GM23338 (cell line): ENCODE measurements at regions not wholly inside any gene's neighbourhood (a gene's known extent, or its start where the extent isn't known, plus 50 kb on each side); places are given as distances from the start of the nearest gene placed in this dataset.

Source experiments
- ATAC-seq: fragments of 200-7000 bp; cut with Tn5 transposase; 3 replicates; pipeline ENCODE4 v1.9.1; 2020
- DNase-seq: peaks from one replicate; pipeline ENCODE4 v3.0.0-alpha.2; 2015; ENCODE audit warnings: low spot score
- H2AFZ ChIP-seq: fragments of 200-600 bp; sonication (generic); 2 replicates; pipeline ENCODE4 v1.8.0; 2016; ENCODE audit warnings: antibody characterized with exemption, mild to moderate bottlenecking, moderate library complexity
- H3F3A ChIP-seq: fragments of 200-600 bp; sonication (generic); replicated peaks from 2 replicates; pipeline ENCODE4 v1.8.0; 2017; ENCODE audit warnings: antibody characterized with exemption, mixed run types, low read depth
- H3K27ac ChIP-seq: fragments of 200-600 bp; sonication (generic); 2 replicates; pipeline ENCODE4 v1.6.1; 2016; ENCODE audit warnings: low read depth
- H3K27me3 ChIP-seq: fragments of 200-600 bp; sonication (generic); 2 replicates; pipeline ENCODE4 v1.8.0; 2016; ENCODE audit warnings: mild to moderate bottlenecking, mixed run types, moderate library complexity; ENCODE audit not compliant: insufficient read depth
- H3K36me3 ChIP-seq: fragments of 200-600 bp; sonication (generic); 2 replicates; pipeline ENCODE4 v1.8.0; 2016; ENCODE audit warnings: mild to moderate bottlenecking; ENCODE audit not compliant: insufficient read depth
- H3K4me1 ChIP-seq: fragments of 200-600 bp; sonication (generic); 2 replicates; pipeline ENCODE4 v1.8.0; 2016; ENCODE audit warnings: mild to moderate bottlenecking, moderate library complexity; ENCODE audit not compliant: insufficient read depth
- H3K4me2 ChIP-seq: fragments of 200-600 bp; sonication (generic); 2 replicates; pipeline ENCODE4 v1.7.1; 2017; ENCODE audit warnings: mixed run types
- H3K4me3 ChIP-seq: fragments of 200-600 bp; sonication (generic); 2 replicates; pipeline ENCODE4 v1.6.1; 2016; ENCODE audit warnings: mixed run types
- H3K79me2 ChIP-seq: fragments of 200-600 bp; sonication (generic); replicated peaks from 2 replicates; pipeline ENCODE4 v1.8.0; 2017; ENCODE audit warnings: mild to moderate bottlenecking; ENCODE audit not compliant: insufficient read depth
- H3K9me2 ChIP-seq: fragments of 200-600 bp; sonication (generic); 2 replicates; pipeline ENCODE4 v1.8.0; 2017; ENCODE audit not compliant: insufficient read depth
- H4K20me1 ChIP-seq: fragments of 200-600 bp; sonication (generic); replicated peaks from 2 replicates; pipeline ENCODE4 v1.8.0; 2017; ENCODE audit warnings: mild to moderate bottlenecking; ENCODE audit not compliant: insufficient read depth
- H3K27ac Mint-ChIP-seq: 2 replicates; pipeline ENCODE4 v1.8.0; 2020; ENCODE audit warnings: inconsistent platforms, mild to moderate bottlenecking, moderate library complexity, mixed read lengths
- H3K27me3 Mint-ChIP-seq: 3 replicates; pipeline ENCODE4 v1.8.0; 2022; ENCODE audit warnings: low read depth, mild to moderate bottlenecking, moderate library complexity, mixed read lengths, inconsistent platforms; ENCODE audit not compliant: insufficient read depth, poor library complexity
- H3K36me3 Mint-ChIP-seq: 3 replicates; pipeline ENCODE4 v1.8.0; 2021; ENCODE audit warnings: low read depth, mild to moderate bottlenecking, inconsistent platforms, moderate library complexity, mixed read lengths
- H3K4me1 Mint-ChIP-seq: 3 replicates; pipeline ENCODE4 v1.8.0; 2020; ENCODE audit warnings: mild to moderate bottlenecking, inconsistent platforms, mixed read lengths
- H3K4me3 Mint-ChIP-seq: 3 replicates; pipeline ENCODE4 v1.8.0; 2021; ENCODE audit warnings: moderate library complexity, mild to moderate bottlenecking, inconsistent platforms, mixed read lengths
- H3K9me3 Mint-ChIP-seq: 3 replicates; pipeline ENCODE4 v1.8.0; 2020; ENCODE audit warnings: moderate library complexity, mild to moderate bottlenecking, inconsistent platforms, mixed read lengths
- EZH2 ChIP-seq: fragments of 200-600 bp; sonication (generic); IDR thresholded peaks from one replicate; pipeline ENCODE4 v1.8.0; 2017; ENCODE audit warnings: antibody characterized with exemption, mild to moderate bottlenecking, low read depth; ENCODE audit not compliant: unreplicated experiment
- JUNB ChIP-seq: IDR thresholded peaks from one replicate; pipeline ENCODE4 v1.6.1; 2016; ENCODE audit warnings: antibody characterized with exemption; ENCODE audit not compliant: unreplicated experiment
- NANOG ChIP-seq: IDR thresholded peaks from 2 replicates; pipeline ENCODE4 v1.6.1; 2016; ENCODE audit warnings: antibody characterized with exemption, borderline replicate concordance
- STAT1 ChIP-seq: IDR thresholded peaks from one replicate; pipeline ENCODE4 v1.6.1; 2016; ENCODE audit warnings: antibody characterized with exemption; ENCODE audit not compliant: unreplicated experiment
- ZNF114 ChIP-seq: fragments of 250-450 bp; sonication (Bioruptor Pico); IDR thresholded peaks from 2 replicates; pipeline ENCODE4 v1.5.0; 2020; ENCODE audit warnings: mild to moderate bottlenecking, moderate library complexity
- TF ChIP-seq, protein P1 (sequence below): fragments of 250-450 bp; sonication (Bioruptor Pico); IDR thresholded peaks from 2 replicates; pipeline ENCODE4 v1.5.0; 2020; ENCODE audit warnings: mild to moderate bottlenecking, moderate library complexity
- TF ChIP-seq, protein P2 (sequence below), 2 experiments: fragments of 200-600 bp in 1 of 2; sonication (generic) in 1 of 2; conservative IDR thresholded peaks; 2 replicates each; pipeline versions ENCODE4 v1.5.1 to v1.6.1; 2016 to 2017; ENCODE audit warnings: antibody characterized with exemption in 2 of 2, low read depth in 2 of 2, mild to moderate bottlenecking in 2 of 2, moderate library complexity in 1 of 2

DNA sequence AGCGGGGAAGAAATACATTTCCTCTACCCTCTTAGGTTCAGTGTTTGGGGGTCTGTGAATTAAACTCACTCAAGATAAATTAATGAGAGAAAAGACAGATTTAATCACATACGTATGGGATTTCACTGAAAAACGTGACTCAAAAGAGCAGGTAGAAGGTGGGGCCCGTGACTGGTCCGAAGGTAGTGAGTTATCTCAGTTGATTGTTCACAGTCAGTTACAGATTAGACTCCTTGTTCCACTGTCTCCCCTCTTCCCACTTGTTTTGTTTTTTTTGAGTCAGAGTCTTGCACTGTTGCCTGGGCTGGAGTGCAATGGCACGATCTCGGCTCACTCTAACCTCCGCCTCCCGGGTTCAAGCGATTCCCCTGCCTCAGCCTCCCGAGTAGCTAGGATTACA lies 301.2 kb downstream of the SEC14L1 start (continued):
- TF ChIP-seq, protein P1, sequence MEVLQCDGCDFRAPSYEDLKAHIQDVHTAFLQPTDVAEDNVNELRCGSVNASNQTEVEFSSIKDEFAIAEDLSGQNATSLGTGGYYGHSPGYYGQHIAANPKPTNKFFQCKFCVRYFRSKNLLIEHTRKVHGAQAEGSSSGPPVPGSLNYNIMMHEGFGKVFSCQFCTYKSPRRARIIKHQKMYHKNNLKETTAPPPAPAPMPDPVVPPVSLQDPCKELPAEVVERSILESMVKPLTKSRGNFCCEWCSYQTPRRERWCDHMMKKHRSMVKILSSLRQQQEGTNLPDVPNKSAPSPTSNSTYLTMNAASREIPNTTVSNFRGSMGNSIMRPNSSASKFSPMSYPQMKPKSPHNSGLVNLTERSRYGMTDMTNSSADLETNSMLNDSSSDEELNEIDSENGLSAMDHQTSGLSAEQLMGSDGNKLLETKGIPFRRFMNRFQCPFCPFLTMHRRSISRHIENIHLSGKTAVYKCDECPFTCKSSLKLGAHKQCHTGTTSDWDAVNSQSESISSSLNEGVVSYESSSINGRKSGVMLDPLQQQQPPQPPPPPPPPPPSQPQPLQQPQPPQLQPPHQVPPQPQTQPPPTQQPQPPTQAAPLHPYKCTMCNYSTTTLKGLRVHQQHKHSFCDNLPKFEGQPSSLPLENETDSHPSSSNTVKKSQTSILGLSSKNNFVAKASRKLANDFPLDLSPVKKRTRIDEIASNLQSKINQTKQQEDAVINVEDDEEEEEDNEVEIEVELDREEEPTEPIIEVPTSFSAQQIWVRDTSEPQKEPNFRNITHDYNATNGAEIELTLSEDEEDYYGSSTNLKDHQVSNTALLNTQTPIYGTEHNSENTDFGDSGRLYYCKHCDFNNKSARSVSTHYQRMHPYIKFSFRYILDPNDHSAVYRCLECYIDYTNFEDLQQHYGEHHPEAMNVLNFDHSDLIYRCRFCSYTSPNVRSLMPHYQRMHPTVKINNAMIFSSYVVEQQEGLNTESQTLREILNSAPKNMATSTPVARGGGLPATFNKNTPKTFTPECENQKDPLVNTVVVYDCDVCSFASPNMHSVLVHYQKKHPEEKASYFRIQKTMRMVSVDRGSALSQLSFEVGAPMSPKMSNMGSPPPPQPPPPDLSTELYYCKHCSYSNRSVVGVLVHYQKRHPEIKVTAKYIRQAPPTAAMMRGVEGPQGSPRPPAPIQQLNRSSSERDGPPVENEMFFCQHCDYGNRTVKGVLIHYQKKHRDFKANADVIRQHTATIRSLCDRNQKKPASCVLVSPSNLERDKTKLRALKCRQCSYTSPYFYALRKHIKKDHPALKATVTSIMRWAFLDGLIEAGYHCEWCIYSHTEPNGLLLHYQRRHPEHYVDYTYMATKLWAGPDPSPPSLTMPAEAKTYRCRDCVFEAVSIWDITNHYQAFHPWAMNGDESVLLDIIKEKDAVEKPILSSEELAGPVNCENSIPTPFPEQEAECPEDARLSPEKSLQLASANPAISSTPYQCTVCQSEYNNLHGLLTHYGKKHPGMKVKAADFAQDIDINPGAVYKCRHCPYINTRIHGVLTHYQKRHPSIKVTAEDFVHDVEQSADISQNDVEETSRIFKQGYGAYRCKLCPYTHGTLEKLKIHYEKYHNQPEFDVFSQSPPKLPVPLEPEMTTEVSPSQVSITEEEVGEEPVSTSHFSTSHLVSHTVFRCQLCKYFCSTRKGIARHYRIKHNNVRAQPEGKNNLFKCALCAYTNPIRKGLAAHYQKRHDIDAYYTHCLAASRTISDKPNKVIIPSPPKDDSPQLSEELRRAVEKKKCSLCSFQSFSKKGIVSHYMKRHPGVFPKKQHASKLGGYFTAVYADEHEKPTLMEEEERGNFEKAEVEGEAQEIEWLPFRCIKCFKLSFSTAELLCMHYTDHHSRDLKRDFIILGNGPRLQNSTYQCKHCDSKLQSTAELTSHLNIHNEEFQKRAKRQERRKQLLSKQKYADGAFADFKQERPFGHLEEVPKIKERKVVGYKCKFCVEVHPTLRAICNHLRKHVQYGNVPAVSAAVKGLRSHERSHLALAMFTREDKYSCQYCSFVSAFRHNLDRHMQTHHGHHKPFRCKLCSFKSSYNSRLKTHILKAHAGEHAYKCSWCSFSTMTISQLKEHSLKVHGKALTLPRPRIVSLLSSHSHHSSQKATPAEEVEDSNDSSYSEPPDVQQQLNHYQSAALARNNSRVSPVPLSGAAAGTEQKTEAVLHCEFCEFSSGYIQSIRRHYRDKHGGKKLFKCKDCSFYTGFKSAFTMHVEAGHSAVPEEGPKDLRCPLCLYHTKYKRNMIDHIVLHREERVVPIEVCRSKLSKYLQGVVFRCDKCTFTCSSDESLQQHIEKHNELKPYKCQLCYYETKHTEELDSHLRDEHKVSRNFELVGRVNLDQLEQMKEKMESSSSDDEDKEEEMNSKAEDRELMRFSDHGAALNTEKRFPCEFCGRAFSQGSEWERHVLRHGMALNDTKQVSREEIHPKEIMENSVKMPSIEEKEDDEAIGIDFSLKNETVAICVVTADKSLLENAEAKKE (CRISPR knock-in tag): no peak

DNA sequence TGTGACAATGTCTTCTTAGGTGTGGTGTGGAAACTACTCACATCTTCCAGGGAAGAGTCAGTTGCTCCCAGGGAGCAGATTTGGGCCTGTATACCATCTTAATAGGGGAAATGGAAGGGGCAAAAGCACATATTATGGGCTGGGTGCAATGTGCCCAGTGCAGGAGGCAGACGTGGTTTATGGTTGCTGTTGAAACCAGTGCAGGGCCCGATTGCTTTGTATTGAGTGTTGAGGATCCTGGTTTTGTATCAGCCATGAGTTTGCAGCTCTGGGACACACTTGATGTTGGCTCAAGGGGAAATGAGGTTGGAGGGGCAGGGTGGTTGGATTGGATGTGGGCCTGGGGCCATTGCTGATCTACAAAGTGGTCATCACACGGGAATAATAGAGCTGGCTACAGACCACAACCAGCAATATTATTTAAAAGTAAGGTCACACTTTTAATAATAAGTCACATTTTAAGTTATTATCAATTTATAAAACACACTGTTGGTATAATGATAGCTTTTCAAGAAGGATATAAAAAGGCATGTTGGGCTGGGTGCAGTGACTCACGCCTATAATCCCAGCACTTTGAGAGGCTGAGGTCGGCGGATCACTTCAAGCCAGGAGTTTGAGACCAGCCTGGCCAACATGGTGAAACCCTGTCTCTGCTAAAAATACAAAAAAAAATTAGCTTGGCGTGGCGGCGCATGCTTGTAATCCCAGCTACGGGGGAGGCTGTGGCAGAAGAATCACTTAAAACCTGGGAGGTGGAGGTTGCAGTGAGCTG lies 302.4 kb downstream of the SEC14L1 start:
- H3K27me3 ChIP-seq: no peaks in the 10 kb centered on the region
- no peak overlapping the region for H3K4me2 ChIP-seq
- peaks cover 7% of the 10 kb centered on the region; the same call in 1 of the 2 replicates for H4K20me1 ChIP-seq
- Mint-ChIP-seq H3K4me1 (peaks cover 35% of the 10 kb centered on the region), H3K36me3 (no peaks in the 10 kb centered on the region; the same call in 2 of the 3 replicates), H3K4me3 (no peak overlapping the region), H3K9me3 (no peaks in the 10 kb centered on the region), H3K27ac (peak overlapping the region; percentile 78; the same call in 1 of the 2 replicates), H3K27me3 (peaks cover 12% of the 10 kb centered on the region)
- no peak overlapping the region for H2AFZ ChIP-seq
- H3K79me2 ChIP-seq: peaks cover 47% of the 10 kb centered on the region
- no peak for DNase-seq
- H3K4me1 ChIP-seq: peaks cover 4% of the 10 kb centered on the region; the same call in 1 of the 2 replicates
- no peaks in the 10 kb centered on the region for H3K9me2 ChIP-seq
- no peak overlapping the region for H3K27ac ChIP-seq
- H3K4me3 ChIP-seq: no peak overlapping the region
- no peak for ATAC-seq
- H3F3A ChIP-seq: no peaks in the 10 kb centered on the region
- H3K36me3 ChIP-seq: no peaks in the 10 kb centered on the region
- TF ChIP-seq ZNF114 (CRISPR knock-in tag) (no peak), EZH2 (no peak), JUNB (no peak), NANOG (no peak), STAT1 (no peak)
- TF ChIP-seq, protein P2, sequence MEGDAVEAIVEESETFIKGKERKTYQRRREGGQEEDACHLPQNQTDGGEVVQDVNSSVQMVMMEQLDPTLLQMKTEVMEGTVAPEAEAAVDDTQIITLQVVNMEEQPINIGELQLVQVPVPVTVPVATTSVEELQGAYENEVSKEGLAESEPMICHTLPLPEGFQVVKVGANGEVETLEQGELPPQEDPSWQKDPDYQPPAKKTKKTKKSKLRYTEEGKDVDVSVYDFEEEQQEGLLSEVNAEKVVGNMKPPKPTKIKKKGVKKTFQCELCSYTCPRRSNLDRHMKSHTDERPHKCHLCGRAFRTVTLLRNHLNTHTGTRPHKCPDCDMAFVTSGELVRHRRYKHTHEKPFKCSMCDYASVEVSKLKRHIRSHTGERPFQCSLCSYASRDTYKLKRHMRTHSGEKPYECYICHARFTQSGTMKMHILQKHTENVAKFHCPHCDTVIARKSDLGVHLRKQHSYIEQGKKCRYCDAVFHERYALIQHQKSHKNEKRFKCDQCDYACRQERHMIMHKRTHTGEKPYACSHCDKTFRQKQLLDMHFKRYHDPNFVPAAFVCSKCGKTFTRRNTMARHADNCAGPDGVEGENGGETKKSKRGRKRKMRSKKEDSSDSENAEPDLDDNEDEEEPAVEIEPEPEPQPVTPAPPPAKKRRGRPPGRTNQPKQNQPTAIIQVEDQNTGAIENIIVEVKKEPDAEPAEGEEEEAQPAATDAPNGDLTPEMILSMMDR (conservative IDR thresholded peaks at IDR 0.05; ENCODE audit: low read depth in 2 of 2): no peak
- TF ChIP-seq, protein P1 (CRISPR knock-in tag): no peak
